ENCODE measurements at regions not wholly inside any gene's neighbourhood (a gene's known extent, or its start where the extent isn't known, plus 50 kb on each side); places are given as distances from the start of the nearest gene placed in this dataset.
A peak's percentile ranks its signal among the peaks of the same experiment; 100 is the strongest.

DNA sequence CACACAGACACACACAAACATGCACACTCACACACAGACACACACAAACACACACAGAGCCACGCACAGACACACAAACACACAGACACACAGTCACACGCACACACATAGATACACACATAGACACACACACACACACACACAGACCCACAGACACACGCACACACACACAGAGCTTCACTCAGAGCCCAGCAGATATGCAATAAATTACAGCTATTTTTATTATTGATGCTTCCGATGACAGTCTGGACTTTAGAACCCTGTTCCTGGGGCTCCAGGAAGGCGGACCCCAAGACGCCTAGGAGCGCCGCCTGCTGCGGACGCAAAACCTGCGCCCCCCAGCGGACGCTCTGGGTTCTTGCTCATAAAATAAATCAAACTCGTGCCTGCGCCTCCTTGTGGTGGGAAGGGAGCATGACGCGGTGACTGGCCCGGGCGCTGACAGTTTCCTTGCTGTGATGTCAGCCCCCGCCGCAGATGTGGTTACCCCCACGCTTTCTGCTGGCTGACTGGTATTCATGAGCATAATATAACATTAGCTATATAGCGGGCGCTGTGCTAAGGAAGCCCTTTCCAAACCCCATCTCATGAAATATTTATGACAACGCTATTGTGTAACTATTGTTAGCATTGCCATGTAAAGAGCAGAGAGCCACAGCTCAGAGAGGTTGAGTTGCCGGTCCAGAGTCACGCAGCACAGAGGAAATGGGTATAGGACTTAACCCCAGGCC, 64.4 kb upstream of the TM9SF2 start:
- intact Hi-C loops (cut with micrococcal nuclease) = loop anchor here (1.0 to 10.0 kb wide), 7 partner anchors 50 to 382 kb away; partner anchors contain the start of gene CLYBL
- Mint-ChIP-seq H3K27me3 (peaks cover 31% of the 10 kb centered on the region), H3K36me3 (ENCODE audit: low read depth) (no peaks in the 10 kb centered on the region), H3K4me1 (peaks cover 58% of the 10 kb centered on the region), H3K27ac (peak overlapping the region; percentile 17), H3K4me3 (peak overlapping the region; percentile 5), H3K9me3 (no peaks in the 10 kb centered on the region)
- peak; percentile 98 for DNase-seq

DNA sequence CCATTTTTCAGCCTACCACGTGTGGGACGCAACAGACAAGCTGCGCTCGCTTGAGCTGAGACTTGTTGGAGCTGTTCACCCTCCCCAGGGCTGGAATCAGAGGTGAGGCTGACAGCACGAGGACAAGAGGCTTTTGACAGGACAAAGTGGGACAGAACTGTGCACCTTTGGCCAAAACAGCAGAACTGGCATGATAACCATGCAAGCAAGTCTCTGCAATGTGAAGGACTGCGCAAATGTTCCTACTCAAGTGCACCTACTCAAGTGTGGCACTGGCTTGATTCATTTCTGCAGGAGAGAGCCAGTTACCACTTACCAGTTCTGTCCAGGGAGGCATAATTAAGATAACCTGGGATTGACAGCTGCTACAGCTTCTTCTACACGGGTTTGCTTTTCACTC, 62.2 kb upstream of the TM9SF2 start:
- no peak for DNase-seq
- no peak overlapping the region for H3K4me3 Mint-ChIP-seq
- intact Hi-C loops (cut with micrococcal nuclease) = loop anchor here (10.0 kb wide), 1 partner anchor 384 kb away; no protein-coding TSS in a partner anchor
- peaks cover 31% of the 10 kb centered on the region for H3K27me3 Mint-ChIP-seq
- no peaks in the 10 kb centered on the region for H3K36me3 Mint-ChIP-seq (ENCODE audit: low read depth)
- H3K27ac Mint-ChIP-seq = no peak overlapping the region
- H3K9me3 Mint-ChIP-seq = no peaks in the 10 kb centered on the region
- peaks cover 36% of the 10 kb centered on the region for H3K4me1 Mint-ChIP-seq

DNA sequence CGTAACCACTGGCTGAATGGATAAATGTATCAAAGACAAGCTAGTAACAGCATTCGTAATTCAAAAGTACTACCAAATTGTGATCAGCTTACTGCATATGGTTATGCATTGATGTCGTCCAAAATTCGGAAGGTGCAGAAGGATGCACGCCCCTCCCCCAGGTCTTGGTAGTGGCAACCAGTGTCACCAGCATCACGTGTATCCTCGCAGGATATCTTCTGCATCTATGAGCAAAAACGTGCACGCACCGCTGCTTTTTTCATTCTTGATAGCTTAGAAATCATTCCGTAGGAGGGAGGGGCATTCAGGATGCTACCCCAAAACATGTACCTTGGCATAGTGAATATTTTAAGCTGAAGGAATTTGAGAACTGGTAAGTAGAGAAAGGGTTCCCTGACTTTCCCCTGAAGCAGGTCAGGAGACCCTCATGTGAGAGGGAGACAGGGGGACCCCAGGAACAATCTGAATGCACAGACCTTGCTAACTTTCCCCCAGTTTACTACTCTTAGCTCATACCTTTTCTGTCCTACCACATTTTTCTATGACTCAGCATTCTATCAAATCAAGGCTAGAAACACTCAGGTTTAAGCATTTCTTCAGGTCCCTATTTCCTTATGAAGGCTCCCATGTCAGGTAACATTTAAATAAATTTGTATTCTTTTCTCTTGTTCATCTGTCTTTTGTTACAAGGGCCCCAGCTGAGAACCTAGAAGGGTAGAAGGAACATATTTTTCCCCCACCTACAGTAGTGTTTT, 61.2 kb upstream of the TM9SF2 start:
- Mint-ChIP-seq H3K36me3 (ENCODE audit: low read depth) (no peaks in the 10 kb centered on the region), H3K4me1 (peaks cover 28% of the 10 kb centered on the region), H3K9me3 (no peaks in the 10 kb centered on the region), H3K4me3 (no peak overlapping the region), H3K27me3 (peaks cover 31% of the 10 kb centered on the region), H3K27ac (no peak overlapping the region)
- no peak for DNase-seq
- intact Hi-C loops (cut with micrococcal nuclease) = loop anchor here (10.0 kb wide), 2 partner anchors 105 to 385 kb away; no protein-coding TSS in a partner anchor

DNA sequence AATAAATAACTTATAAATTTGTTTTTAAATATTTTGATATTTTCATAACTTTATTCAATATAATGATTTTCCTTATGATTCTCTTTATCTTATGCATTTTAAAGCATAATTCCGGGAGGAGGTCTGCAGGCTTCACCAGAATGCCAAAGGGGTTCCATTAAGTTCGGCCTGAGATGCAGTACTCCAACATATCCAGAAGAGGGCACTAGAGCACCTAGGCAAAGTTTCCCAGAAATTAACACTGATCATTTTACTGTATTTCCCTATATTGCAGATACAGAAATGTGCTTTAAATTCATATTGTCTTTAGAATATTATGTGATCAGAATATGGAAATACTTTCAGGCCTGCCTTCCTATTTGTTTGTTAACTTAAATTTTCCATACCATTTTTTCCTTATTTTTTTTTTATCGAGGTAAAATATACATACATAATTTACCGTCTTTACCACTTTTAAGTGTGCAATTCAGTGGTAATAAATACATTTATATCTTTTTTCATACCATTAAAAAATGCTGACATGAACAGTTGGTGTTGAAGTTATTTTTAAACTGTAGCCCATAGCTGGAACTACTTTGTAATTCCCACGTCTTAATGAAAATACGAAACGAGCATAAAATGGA, 58.9 kb upstream of the TM9SF2 start:
- intact Hi-C loops (cut with micrococcal nuclease) = loop anchor here (1.0 to 10.0 kb wide), 4 partner anchors 64 to 214 kb away; no protein-coding TSS in a partner anchor
- H3K4me1 Mint-ChIP-seq = peaks cover 8% of the 10 kb centered on the region
- H3K9me3 Mint-ChIP-seq = no peaks in the 10 kb centered on the region
- H3K27ac Mint-ChIP-seq = no peak overlapping the region
- peaks cover 31% of the 10 kb centered on the region for H3K27me3 Mint-ChIP-seq
- peak; percentile 89 for DNase-seq
- no peak overlapping the region for H3K4me3 Mint-ChIP-seq
- no peaks in the 10 kb centered on the region for H3K36me3 Mint-ChIP-seq (ENCODE audit: low read depth)

DNA sequence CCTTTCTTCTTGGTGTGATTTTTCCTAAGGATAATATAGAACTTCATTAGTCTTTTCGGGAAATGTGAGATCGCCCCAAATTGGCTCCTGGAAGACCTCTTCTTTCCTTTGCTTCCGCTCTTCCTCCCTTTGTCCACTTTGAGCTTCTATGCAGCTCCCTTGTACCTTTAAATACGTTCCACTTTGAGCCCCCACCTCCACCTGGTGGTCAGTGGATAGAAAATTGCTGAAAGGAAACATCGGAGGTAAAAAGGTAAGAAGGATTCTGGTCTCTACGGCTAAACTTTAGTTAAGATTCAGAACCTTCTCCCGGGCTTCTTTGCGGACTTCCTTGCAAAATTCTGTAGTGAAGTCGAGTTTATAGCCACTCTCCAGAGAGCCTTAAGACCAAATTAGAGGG, 55.0 kb upstream of the TM9SF2 start:
- DNase-seq = no peak
- H3K36me3 Mint-ChIP-seq (ENCODE audit: low read depth) = no peaks in the 10 kb centered on the region
- H3K27ac Mint-ChIP-seq = no peak overlapping the region
- H3K27me3 Mint-ChIP-seq = peaks cover 16% of the 10 kb centered on the region
- intact Hi-C loops (cut with micrococcal nuclease) = loop anchor here (10.0 kb wide), 1 partner anchor 99 kb away; no protein-coding TSS in a partner anchor
- H3K9me3 Mint-ChIP-seq = no peaks in the 10 kb centered on the region
- H3K4me1 Mint-ChIP-seq = no peaks in the 10 kb centered on the region
- H3K4me3 Mint-ChIP-seq = no peak overlapping the region

DNA sequence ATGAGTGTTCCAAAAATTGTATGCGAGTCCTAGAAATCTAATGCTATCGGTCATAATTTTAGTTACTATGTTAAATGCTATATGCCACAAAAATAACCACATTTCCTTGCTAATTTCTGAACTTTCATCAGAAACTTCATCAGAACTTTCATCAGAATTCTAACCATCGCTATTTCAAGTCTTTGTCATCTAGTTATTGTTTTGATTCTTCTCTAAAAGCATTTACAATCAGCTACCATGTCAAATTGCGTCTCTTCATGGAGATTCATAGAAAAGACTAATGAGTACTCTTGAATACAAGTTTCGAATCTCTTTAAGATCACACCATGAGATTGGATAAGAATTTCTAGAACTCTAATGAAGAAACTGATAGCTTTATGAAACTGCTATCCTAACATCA, 52.7 kb upstream of the TM9SF2 start:
- no peak overlapping the region for H3K27ac Mint-ChIP-seq

DNA sequence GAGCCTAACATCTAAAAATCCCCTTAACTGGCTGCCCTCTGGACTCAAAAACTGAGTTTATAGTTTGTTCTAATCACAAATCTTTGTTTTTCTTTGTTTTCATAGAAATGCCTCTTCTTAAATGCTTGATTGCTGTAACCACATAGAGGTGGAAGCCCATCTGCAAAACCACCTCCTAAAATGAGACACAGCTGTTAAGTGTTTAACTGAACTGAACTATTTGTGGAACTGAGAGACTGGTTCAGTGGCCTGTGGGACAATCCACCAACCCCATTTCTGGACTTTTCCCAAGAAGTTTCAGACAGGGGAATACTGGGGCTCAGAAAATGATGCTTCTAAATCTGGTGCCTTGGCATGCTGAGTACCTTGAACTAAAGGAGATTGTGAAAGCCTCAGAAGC, 50.9 kb upstream of the TM9SF2 start:
- Mint-ChIP-seq H3K4me1 (peaks cover 4% of the 10 kb centered on the region), H3K27ac (no peak overlapping the region), H3K36me3 (ENCODE audit: low read depth) (no peaks in the 10 kb centered on the region), H3K27me3 (peaks cover 18% of the 10 kb centered on the region), H3K4me3 (no peak overlapping the region), H3K9me3 (peaks cover 6% of the 10 kb centered on the region)
- intact Hi-C loops (cut with micrococcal nuclease) = no loop called here
- DNase-seq = no peak

More for the DNA sequence above, 52.7 kb upstream of the TM9SF2 start:
- intact Hi-C loops (cut with micrococcal nuclease) = loop anchor here (10.0 kb wide), 1 partner anchor 96 kb away; no protein-coding TSS in a partner anchor
- no peak for DNase-seq
- Mint-ChIP-seq H3K36me3 (ENCODE audit: low read depth) (no peaks in the 10 kb centered on the region), H3K27me3 (peaks cover 18% of the 10 kb centered on the region), H3K4me1 (peaks cover 4% of the 10 kb centered on the region), H3K4me3 (no peak overlapping the region), H3K9me3 (no peaks in the 10 kb centered on the region)
